Activated CD8-positive, alpha-beta memory T cell treated with anti-CD3 and anti-CD28 coated beads for 4 hours (primary cell): ENCODE measurements at regions not wholly inside any gene's neighbourhood (a gene's known extent, or its start where the extent isn't known, plus 50 kb on each side); places are given as distances from the start of the nearest gene placed in this dataset.
A peak's percentile ranks its signal among the peaks of the same experiment; 100 is the strongest.

Experiments used
- DNase-seq, 2 donors: peaks; one replicate each; pipeline ENCODE4 v3.0.0-alpha.2; 2020; ENCODE audit warnings: low read depth in 2 of 2

DNA sequence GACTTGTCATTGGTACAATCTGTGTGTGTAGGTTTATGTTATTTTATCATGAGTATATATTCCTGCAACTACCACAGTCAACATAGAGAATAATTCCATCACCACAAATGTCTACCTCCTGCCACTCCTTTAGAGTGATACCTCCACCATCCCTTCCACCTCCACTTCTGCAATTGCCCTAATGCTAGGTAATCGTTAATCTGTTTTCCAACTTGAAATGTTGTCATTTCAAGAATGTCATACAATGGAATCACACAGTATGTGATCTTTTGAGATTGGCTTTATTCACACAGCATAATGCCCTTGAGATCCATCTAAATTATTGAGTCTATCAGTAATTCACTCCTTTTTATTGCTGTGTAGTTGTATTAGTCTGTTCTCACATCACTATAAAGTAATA, 414.8 kb upstream of the C16orf82 start:
- DNase-seq: no peak

DNA sequence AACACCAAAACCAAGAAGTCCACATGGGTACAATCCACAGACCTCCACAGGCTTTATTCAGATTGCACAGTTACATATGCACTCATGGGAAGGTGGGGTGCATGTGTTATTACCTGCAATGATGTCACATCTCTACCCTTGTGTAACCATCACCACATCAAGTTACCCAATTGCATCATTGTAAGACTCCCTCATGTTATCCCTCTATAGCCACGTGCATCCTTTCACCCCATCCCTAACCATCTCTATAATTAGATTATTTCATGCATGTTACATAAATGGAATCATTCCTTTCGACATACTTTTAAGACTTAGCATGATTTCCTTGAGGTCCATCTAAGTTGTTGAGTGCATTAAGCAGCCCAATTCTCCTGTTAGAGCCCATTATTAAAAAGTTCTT, 408.2 kb upstream of the C16orf82 start:
- no peak for DNase-seq

DNA sequence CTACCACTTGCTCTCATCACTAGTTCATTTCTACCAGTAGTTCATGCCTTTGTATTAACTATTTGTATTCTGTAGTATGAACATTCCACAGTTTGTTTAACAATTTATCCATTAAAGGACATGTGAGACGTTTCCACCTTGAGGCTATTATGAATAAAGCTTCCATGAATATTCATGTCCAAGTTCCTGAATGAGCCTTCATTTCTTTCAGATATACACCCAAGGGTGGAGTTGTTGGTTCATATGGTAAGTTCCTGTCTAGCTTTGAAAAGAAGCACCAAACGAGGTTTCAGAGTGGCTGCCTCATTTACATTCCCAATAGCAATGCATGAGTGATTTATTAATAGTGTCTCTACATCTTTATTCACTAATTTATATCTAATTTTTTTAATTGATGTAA, 407.8 kb upstream of the C16orf82 start:
- DNase-seq: no peak

DNA sequence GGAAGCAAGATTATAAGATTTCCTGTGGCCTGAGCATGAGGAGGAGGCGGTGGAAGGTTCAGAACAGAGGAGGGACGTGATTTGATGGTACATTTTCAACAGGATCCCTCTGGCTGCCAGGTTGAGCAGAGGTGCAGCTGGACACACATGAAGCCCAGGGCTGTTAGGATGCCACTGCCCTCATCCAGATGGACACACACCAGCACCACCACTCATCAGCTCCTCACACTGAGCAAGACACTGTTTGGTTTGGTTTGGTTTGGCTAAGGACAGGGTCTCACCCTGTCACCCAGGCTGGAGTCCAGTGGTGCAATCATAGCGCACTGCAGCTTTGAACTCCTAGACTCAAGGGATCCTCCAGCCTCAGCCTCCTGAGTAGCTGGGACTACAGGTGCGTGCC, 402.6 kb upstream of the C16orf82 start:
- no peak for DNase-seq

DNA sequence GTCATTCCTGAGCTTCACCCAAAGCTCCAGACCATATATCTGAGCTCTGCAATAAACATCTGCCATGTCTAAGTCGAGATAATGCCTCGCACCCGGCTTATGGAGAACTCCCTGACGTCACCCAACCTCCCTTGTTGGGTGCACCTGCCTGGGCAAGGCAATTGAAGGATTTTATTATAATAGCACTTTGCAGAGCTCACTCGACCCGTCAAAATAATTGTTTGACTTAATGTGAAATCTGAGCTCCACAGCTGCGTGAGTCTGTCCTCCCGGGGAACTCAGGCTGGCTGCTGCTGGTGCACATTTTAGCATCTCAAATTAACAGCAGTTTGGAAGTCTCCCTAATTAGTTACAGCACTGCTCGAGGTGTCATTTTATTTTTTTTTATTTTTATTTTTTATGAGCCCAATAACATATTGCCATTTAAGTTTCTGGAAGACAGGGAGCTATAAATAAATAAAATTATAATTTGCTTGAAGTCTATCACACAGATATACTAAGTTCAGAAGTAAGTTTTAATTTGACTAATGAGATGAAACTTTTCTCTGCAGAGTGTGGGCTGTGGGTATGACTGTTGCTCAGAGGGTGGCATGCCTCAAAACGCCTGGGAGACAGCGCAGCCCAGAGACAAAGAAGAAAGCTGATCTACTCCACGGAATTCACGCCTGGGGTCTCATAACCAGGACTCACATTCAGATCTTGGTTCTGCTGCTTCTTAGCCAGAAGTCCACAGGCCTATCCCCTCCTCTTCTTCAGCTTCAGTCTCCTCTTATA, 401.4 kb upstream of the C16orf82 start:
- no peak for DNase-seq

DNA sequence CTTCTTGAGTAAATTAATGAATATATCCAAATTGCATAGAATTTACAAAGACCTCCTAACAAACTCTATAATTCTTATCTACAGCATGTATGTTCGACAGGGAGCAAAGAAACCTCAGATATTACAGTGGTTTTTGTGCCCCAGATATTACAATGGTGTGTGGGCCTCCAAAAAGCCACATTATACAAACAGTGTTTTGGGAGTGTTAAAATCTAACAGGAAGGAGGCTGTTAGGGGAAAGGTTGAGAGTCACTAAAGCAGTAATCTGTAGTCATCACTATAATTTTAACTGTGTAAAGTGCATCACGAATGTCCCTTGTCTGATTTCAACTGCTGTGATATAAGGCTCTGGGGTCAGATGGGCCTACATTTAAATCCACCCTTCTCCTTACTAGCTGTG, 400.2 kb upstream of the C16orf82 start:
- no peak for DNase-seq

DNA sequence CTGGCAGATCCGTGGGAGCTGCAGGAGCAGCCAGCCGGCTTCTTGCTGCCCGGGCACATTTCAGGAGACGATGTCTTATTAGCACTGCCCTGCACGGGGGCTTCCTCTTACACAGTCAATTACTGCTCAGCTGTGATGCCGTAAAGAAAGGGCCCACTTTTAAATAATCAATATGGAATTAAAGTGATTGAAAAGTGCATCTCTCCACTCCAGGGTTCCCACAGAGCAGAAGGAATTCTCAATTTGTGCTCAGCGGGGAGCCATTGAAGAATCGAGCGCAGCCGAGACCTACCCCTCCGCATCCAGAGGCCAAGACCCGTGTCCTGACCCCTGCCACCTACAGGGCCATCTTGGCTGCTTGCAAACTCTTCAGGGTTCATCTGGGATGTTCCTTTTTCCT, 399.4 kb upstream of the C16orf82 start:
- DNase-seq: no peak

DNA sequence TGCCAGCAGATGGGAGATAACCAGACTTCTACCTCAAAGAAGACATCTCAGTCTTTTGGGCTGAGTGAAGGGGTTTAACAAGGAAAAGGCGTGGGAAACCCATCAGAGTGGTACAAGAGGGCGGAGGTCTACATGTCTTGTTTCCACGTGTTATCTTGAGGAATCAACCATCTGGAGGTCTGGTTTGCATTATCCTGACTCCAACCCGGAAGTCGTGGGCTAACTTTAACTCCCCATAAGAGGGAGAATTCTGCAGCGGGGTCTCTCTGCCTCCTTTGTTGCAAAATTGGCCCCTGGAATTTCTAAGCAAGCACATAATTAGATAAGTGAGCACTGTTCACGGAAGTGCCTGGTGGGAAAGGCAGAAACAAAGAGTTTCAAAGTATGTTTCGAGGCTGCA, 398.7 kb upstream of the C16orf82 start:
- DNase-seq: no peak

DNA sequence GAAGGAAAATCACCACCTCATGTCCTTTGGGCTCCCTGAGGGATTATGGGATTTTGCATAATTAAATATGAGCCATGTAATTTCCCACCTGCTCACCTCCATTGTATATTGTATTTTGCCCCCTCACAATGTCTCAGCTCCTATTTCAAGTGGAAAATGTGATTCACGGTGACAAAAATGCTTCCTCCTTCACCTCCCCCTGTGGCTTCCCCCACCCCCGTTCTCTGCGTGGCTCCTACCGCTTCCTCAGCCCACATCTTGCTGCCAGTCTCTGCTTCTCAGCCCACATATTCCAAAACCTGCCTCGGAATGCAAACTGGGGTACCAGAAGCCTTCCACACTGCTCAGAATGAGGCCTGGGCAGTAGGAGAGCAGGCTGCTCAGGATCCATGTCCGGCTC, 394.5 kb upstream of the C16orf82 start:
- peak; percentile 9 to 28 for DNase-seq

DNA sequence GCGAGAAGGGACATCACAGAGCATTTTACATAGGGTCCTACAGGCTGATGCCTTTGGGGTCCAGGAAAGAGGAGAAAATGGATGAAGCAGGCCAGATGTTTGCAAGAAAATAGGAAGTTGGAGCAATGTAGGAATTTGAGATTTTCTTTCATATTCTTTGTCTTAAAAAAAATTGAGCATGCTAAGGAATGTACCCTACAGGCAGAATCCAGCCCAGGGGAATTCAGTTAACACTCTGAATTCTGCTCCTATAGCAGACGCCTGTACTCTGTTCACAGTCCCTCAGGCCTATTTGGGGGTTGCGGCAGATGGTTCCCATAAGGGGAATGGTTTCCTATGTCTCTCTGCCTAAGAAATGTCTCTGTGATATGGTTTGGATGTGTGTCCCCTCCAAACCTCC, 393.7 kb upstream of the C16orf82 start:
- DNase-seq: no peak

DNA sequence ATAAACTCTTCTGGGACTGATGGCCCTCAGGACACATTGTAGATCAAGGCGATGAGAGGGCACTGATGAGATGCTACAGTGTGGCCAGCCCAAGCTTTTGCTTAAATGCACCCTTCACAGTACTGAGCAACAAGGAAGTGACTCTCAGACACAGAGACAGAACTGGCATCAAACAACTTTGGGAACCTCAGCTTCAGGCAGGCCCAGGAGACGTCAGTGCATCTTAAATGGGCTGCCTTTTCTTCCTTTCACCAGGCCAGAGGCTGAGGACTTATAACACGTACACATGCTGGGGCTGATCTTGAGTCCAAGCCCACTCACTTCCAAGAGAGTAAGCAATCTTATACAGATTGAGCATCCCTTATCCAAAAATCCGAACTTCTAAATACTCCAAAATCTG, 386.1 kb upstream of the C16orf82 start:
- DNase-seq: no peak

DNA sequence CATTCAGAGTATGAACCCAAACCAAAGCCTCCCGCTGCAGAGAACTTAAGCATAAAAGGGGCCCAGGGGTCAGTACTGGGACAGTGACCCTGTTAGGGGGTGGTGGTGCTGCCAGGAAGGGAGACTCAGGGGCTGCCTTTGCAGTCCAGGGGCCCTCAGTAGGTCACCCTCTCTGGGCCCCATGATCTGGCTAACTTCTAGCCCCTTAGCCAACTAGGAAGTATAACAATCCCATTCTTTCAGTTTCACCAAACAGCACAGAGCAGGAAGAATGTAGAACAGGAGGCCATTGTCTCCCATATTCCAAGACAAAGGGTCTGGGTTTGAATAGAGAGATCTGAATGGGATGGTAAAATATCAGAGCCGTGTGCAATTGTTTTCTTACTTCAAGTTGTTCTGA, 378.6 kb upstream of the C16orf82 start:
- DNase-seq: no peak

DNA sequence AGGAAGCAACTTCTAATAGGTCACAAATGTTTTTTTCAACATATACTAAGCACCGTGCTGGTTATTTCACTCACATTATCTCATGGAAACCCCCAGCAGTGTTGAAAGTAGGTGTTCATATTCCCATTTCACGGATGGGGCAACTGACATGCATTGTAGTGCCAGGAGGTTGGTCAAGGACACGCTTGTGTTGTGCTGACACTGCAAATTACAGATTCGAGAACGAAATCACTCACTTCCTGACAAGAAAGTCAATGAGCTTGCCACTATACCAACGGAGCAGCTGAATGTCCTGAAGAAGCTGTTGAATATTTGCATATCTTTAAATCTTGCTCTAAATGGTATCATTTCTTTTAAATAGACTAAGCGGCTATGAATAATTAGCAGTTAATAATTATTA, 378.0 kb upstream of the C16orf82 start:
- DNase-seq: no peak

DNA sequence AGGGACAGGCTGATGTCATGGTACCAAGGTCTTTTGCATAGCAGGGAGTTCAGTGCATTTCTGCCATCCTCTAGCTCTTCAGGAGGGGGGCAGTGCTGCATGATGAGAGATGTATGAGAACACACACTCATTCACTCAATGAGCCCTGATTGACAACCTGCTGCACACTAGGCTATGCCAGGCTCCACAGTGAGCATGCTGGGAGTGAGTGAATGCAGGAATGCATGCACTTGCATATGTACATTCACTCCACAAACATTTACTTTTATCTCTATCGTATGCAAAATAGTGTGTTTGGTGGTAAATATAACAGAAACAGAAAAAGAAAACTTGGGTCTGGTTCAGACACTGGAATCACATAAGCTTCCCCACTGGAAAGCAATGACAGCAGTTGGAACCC, 374.1 kb upstream of the C16orf82 start:
- no peak for DNase-seq

DNA sequence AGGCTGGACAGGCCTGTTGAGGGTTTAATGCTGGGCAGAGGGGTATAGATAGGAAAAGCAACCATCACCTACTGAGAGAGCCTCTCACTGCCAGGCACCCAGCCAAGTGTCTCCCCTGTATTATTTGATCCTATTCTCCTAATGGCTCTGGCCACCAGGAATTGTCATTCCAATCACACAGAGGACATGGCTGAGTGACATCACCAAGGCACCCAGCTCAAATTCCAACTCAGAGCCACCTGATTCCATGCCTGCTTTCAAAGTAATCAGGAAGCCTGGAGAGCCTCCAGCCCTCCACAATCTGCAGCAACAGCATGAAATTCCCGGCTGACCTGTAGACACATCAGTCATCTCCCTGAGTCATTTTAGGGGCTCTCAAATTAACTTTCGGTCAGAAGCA, 368.9 kb upstream of the C16orf82 start:
- no peak for DNase-seq

DNA sequence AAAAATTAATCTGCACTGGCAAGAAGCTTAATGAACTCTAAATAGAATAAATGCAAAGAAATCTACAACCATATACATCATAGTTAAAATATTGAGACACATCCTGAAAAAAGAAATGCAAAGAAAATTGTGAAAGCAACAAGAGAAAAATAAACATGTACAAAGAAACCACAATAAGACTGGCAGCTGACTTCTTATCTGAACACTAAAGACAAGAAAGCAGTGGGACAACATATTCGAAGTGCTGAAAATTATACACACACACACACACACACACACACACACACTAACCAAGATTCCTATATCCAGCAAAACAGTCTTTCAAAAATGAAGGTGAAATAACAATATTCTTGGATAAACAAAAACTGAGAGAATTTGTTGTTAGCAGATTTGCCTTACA, 366.5 kb upstream of the C16orf82 start:
- DNase-seq: no peak

DNA sequence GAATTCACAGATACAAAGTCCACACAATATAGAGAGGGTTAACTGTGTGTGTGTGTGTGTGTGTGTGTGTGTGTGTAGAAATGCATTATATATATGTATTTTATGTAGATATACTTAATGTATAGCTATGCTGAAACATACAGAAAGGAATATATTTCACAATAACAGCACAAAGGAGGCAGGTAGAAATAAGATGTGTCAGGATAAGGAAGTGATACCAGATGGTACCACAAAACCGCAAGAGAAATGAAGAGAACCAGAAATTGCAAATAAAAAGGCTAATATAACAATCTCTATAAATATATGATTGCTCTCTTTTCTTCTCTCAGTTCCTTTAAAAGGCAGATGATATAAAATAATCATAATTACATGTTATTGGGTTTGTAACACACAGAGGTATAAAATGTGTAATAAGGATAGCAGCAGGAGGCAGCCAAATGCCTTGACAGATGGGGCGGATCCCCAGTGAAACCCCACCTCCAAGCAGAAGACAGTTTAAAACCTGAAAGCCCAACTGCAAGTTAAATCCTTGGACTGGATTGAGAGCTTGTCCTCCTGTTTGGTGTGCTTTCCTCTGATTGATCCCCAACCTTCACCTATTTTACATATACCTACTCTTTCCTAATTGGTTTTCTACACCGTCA, 365.4 kb upstream of the C16orf82 start:
- no peak for DNase-seq

DNA sequence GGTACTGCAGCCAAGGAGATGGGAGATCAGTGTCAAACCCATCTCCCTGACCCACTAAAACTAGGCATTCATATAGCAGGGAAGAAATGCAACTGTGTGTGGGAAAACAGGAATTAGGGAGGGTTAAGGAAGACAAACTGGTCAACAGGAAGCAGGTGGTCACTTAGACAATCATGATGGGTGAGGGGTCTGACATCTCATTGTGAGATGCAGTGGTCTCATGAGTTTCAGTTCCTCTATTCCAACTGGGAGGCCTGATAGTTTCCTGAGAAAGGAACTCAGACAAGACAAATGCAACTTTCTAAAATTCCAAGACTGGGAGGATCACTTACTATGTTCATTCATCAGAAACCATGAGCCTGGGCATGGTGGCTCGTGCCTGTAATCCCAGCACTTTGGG, 361.4 kb upstream of the C16orf82 start:
- no peak for DNase-seq

DNA sequence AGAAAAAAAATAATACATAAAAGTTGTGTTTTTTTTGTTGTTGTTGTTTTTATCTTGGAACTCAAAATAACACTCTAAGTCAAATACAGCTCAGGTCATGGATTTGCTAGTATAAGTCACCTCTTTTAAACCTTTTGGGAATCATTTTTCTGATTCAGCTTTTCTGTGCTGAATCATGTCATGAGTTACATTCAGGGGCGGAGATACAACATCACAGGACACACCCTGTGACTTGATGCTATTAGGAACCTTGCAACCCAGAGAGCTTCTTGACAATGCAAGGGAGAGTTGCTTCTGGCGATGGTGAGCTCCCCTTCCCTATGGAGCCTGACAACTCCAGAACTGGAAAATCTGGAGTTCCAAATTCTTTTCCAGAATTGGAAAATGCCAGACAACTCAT, 358.3 kb upstream of the C16orf82 start:
- DNase-seq: no peak

DNA sequence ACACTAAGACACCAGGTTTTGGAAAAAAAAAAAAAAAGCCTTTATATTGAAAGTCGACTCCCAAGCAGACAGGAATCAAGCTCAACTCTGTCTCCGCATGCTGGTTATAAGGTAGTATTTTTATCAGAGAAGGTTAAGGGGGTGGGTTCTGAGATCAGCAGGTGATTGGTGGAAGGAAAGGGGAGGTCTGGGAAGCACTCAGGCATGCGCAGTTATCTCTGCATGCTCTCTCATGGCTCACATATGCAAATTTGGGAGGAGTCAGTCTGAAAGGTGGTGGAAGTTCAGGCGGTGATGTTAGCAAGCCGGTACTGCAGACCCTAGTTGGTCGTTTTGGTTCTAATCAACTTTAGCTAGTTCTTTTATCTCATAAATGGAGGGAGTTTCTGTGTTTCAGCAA, 357.6 kb upstream of the C16orf82 start:
- no peak for DNase-seq

DNA sequence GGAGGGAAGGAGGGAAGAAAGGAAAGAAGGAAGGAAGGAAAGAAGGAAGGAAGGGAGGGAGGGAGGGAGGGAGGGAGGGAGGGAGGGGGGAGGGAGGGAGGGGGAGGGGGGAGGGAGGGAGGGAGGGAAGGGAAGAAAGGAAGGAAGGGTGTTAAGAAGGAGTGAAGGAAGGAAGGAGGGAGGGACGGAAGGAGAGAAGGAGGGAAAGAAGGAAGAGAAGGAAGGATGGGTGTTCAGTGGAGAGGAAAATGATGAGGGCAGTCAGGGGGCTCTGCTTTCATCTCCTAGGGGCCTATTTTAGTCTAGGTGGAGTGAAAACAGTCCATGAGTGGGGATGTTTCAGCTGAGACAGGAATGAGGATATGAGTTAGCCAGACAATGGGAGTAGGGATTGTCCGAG, 357.0 kb upstream of the C16orf82 start:
- DNase-seq: no peak

DNA sequence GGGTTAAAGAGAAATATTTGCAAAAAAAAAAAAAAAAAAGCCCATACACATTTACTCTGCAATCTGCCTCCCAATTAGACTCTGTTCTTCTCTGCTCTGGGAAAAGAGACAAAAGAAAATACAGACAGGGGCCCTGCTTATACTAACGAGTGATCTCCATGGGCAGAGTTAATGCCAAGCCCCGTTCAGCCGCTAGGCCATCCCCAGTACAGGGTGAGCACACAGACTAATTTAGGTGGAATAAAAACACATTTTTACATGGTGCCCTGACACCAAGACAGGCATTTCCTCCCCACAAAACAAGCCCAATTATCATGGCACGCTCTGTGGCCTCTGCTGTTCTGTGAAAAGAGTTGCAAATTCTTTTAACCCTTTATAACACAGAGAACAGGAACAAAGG, 356.3 kb upstream of the C16orf82 start:
- DNase-seq: no peak

DNA sequence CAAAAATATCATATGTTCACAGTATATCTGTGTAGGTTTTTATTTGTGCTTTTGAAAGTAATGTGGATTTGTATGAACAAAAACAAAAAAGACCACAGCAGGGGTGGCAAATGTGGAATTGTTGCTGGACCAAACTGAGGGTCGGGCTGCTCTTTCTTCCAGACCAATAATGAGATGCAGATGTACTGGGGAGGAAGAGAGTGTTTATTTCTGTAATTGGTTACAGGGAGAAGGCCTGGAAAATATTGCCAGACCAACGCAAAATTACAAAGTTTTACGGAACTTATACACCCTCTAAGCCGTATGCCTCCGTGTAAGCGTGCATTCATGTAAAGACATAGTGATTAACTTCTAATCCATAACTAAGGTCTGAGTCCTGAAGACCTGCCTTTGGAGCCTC, 353.9 kb upstream of the C16orf82 start:
- no peak for DNase-seq

DNA sequence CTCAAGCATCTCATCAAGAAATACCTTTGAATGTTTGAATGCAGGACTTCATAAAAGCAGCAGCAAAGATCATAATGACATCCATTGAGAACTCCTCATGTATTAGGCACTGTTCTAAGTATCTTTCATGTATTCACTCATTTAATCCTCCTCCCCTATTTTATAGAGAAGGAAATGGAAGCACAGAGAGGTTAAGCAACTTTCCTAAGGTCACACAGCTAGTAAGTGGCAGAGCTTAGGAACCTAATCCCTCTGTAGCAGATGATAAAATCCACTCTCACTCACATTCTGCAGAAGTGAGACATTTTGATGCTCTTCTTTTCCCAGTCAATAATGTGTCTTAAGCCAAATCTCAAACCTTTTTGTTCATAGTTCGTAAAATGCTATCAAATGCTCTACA, 350.8 kb upstream of the C16orf82 start:
- no peak for DNase-seq
